T-helper 2 cell treated with Interferon-gamma antibody and Interleukin-4, amounts not matched to agents 5 μg/mL and 100 μg/mL, for 36 hours (primary cell): ENCODE measurements at regions not wholly inside any gene's neighbourhood (a gene's known extent, or its start where the extent isn't known, plus 50 kb on each side); places are given as distances from the start of the nearest gene placed in this dataset.
"Not testable (repeated sequence)": the region's sequence is repeated elsewhere in the genome, so short reads cannot be mapped to it uniquely, and the experiment has no call there.

Experiments
- DNase-seq: peaks from one replicate; pipeline ENCODE4 v3.0.0; 2021; ENCODE audit warnings: low spot score
- H3K27ac Mint-ChIP-seq: one replicate; pipeline ENCODE4 v1.8.0; 2021; ENCODE audit warnings: mild to moderate bottlenecking, mixed read lengths
- H3K27me3 Mint-ChIP-seq: one replicate; pipeline ENCODE4 v1.8.0; 2021; ENCODE audit warnings: low read depth, mixed read lengths
- H3K36me3 Mint-ChIP-seq: one replicate; pipeline ENCODE4 v1.8.0; 2021; ENCODE audit warnings: low read depth, mixed read lengths
- H3K4me1 Mint-ChIP-seq: one replicate; pipeline ENCODE4 v1.8.0; 2021; ENCODE audit warnings: low read depth, mixed read lengths
- H3K4me3 Mint-ChIP-seq: one replicate; pipeline ENCODE4 v1.8.0; 2022; ENCODE audit warnings: mild to moderate bottlenecking, moderate library complexity, mixed read lengths
- H3K9me3 Mint-ChIP-seq: one replicate; pipeline ENCODE4 v1.8.0; 2021; ENCODE audit warnings: mixed read lengths

DNA sequence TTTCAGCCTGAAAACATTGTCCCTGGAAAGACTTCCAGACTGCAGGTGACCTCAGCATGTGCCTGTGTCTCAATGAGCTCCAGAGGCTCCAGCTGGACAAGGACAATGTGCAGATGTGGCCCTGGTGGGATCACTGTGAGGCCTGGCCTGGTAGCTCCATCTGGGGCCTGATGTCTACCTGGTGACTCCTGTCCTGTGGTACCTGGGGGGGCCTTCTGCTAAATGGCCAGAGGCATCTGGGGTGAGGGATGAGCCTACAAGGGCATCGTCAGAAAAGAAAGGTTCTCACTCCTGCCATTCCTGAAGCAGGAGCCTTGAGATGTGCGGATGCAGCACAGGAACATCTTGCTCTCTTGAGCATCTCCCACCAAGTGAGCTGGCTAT, 1494.0 kb upstream of the TPTE start:
- not testable (repeated sequence) for H3K27ac Mint-ChIP-seq, H3K36me3 Mint-ChIP-seq, H3K27me3 Mint-ChIP-seq, DNase-seq, H3K9me3 Mint-ChIP-seq, H3K4me1 Mint-ChIP-seq, H3K4me3 Mint-ChIP-seq

DNA sequence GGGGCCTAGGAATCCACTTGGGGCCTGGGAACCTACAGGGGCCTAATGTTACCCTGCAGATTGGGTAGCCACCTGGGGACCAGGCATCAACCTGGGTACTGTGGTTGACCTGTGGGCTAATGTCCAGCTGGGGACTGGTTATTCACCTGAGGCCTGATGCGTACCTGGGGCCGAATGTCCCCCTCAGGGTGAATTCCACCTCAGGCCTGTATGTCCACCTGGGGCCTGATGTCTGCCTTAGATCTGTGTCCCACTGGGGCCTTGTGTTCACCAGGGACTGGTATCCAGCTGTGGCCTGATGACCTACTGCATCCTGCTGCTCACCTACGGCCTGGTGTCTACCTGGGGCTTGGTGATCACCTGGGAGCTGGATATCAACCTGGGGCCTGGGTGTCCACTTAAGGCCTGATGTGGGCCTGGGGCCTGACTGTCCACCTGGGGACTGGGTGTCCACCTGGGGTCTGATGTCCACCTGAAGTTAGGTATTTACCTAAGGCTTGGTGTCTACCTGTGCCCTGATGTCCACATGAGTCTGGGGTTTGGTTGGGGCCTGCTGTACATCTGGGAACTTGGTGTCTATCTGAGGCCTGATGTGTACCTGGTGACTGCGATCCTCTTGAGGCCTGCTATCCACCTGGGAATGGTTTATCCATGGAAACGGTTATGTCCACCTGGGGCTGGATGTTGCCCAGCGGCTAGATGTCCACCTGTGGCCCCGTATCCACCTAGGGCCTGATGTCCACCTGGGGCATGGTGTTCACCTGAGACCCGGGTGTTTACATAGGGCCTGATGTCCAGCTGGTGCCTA, 1492.6 kb upstream of the TPTE start:
- not testable (repeated sequence) for H3K4me1 Mint-ChIP-seq, H3K4me3 Mint-ChIP-seq, H3K36me3 Mint-ChIP-seq, H3K9me3 Mint-ChIP-seq, H3K27ac Mint-ChIP-seq, H3K27me3 Mint-ChIP-seq, DNase-seq

DNA sequence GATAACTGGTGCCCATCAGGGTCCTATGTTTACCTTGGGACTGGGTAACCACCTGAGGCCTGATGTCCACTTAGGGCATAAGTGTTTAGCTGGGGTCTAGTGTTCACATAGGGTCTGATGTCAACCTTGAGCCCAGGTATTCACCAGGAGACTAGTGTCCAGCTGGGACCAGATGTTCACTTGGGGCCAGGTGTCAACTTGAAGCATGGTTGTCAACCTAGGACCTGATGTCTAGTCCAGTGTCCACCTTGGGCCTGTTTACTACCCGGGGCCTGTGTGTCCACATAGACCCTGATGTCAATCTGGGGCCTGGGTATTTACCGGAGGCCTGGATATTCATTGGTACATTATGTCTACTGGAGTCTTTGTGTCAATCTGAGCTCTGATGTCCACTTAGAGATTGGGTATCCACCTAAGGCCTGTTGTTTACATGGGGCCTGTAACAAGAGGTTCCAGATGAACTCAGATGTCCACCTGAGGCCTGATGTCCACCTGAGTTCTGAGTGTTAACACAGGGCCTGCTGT, 1491.2 kb upstream of the TPTE start:
- not testable (repeated sequence) for H3K4me3 Mint-ChIP-seq

DNA sequence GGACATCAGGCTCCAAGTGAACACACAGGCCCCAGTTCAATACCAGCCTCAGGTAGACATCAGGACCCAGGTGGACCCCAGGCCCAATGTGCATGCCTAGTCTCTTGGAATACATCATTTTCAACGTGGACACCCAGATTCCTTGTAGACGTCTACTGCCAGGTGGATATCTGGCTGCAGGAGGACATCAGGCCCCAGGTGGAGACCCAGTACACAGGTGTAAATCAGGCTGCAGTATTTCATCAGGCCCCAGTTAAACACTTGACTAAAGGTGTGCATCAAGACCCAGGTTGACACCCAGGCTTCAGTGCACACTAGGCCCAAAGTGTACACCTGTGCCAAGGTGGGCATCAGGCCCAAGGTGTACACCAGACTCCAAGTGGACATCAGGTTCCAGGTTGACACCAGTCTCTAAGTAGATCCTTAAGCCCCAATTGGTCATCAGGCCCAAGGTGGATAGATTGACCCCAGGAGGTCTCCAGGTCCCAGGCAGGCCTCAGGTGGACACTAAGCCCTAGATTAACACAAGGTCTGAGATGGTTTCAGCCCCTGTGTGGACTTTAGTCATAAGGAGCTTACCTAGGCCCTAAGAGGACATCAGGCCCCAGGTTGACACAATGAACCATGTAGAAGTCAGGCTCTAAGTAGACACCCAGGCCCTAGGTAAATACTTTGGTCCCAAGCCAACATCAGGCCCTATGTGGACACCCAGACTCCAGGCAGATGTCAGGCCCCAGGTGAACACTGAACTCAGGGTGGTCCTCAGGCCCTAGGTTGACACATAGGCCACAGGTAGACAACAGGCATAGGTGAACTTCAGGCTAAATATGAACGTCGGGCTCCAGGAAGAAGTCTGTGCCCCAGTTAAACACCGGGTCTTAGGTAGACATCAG, 1489.7 kb upstream of the TPTE start:
- H3K4me3 Mint-ChIP-seq, H3K4me1 Mint-ChIP-seq, H3K36me3 Mint-ChIP-seq, DNase-seq, H3K27ac Mint-ChIP-seq, H3K9me3 Mint-ChIP-seq, H3K27me3 Mint-ChIP-seq: not testable (repeated sequence)

More for the DNA sequence above, 1491.2 kb upstream of the TPTE start:
- H3K27ac Mint-ChIP-seq, H3K9me3 Mint-ChIP-seq, H3K27me3 Mint-ChIP-seq, DNase-seq, H3K36me3 Mint-ChIP-seq, H3K4me1 Mint-ChIP-seq: not testable (repeated sequence)

DNA sequence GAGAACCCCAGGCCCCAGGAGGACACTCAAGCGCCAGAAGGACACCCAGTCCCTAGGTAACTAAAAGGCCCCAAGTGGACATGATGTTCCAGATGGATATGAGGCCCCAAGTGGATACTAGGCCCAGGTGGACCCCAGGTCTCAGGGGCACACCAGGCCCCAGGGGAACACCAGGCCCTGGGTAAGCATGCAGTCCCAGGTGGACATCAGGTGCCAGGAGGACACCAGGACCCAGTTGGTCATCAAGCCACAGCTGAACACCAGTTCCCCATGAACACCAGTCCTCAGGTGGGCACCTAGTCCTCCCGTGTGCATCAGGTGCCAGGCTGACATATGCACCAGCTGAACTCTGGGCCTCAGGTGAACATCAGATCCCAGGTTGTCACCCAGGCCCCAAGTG, 1488.8 kb upstream of the TPTE start:
- H3K27ac Mint-ChIP-seq, H3K9me3 Mint-ChIP-seq, DNase-seq, H3K4me1 Mint-ChIP-seq, H3K4me3 Mint-ChIP-seq, H3K36me3 Mint-ChIP-seq, H3K27me3 Mint-ChIP-seq: not testable (repeated sequence)

DNA sequence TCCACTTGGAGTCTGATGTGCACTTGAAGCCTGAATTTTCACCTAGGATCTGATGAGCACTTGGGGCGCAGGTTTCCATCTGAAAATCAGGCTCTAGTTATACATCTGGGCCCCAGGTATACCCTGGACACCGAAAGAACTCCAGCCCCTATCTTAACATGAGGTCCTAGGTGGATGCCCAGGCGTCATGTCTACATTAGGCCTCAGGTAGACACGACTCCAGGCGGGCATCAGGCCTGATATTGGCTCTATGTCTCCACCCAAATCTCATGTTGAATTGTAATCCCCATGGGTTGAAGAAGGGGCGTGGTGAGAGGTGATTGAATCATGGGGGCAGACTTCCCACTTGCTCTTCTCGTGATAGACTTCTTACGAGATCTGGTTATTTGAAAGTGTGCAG, 1488.1 kb upstream of the TPTE start:
- H3K27ac Mint-ChIP-seq, H3K9me3 Mint-ChIP-seq, H3K4me3 Mint-ChIP-seq, H3K36me3 Mint-ChIP-seq, H3K4me1 Mint-ChIP-seq, DNase-seq, H3K27me3 Mint-ChIP-seq: not testable (repeated sequence)

DNA sequence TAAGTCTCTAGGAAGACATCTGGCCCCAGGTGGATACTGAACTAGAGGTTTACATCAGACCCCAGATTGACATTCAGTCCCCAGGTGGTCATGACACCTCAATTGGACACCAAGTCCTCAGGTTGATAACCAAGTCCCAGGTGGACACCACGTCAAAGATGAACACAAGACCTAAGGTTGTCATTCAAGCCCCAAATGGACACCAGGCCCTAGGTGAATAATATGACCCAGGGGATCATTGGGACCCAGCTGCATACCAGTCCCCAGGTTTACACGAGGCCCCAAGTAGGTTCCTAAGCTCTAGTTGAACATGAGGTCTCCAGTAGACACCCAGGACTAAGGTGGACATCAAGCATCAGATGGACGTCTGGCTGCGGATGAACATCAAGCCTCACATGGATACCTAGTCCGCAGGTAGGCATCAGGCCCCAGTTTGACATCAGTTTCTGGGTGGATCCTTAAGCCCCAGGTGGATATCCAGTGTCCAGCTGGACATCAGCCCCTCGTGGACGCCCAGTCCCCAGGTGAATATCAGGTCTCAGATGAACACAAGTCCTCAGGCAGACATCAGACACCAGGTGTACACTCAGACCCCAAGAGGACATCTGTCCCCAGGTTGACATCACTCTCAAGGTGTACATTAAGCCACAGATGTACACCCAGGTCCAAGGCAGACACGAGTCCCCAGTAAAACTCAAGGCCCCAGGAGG, 1486.7 kb upstream of the TPTE start:
- not testable (repeated sequence) for H3K9me3 Mint-ChIP-seq, H3K27ac Mint-ChIP-seq, DNase-seq, H3K27me3 Mint-ChIP-seq, H3K4me3 Mint-ChIP-seq, H3K36me3 Mint-ChIP-seq, H3K4me1 Mint-ChIP-seq

DNA sequence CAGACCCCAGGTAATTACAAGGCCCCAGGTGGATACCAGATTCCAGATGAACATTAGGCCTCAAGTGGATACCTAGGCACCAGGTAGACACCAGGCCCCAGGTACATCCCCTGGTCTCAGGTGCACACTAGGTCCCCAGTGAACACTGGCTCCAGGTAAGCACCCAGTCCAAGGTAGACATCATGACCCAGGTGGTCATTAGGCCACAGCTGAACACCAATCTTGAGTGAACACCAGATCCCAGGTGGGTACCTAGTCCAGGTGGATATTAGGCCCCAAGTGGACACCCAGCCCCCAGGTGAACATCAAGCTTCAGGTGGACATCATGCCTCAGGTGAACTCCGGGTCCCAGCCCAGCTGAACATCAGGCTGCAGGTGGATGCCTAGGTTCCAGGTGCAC, 1486.2 kb upstream of the TPTE start:
- not testable (repeated sequence) for H3K27ac Mint-ChIP-seq, H3K4me3 Mint-ChIP-seq, DNase-seq, H3K36me3 Mint-ChIP-seq, H3K9me3 Mint-ChIP-seq, H3K4me1 Mint-ChIP-seq, H3K27me3 Mint-ChIP-seq

DNA sequence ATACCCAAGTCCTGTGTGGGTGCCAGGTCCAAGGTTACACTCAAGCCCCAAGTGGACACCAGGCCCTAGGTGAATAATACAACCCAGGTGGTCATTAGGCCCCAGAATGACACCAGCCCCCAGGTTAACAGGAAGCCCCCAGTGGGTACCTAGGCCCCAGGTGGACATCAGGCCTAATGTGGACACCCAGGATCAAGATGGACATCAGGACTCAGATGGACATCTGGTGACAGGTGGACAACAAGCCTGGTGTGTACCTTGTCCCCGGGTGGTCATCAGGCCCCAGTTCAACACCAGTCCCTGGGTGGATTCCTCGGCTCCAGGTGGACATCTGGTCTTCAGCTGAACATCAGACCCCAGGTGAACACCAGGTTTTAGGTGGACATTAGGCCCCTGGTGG, 1485.4 kb upstream of the TPTE start:
- not testable (repeated sequence) for H3K9me3 Mint-ChIP-seq, H3K27me3 Mint-ChIP-seq, H3K36me3 Mint-ChIP-seq, H3K4me3 Mint-ChIP-seq, DNase-seq, H3K4me1 Mint-ChIP-seq, H3K27ac Mint-ChIP-seq

DNA sequence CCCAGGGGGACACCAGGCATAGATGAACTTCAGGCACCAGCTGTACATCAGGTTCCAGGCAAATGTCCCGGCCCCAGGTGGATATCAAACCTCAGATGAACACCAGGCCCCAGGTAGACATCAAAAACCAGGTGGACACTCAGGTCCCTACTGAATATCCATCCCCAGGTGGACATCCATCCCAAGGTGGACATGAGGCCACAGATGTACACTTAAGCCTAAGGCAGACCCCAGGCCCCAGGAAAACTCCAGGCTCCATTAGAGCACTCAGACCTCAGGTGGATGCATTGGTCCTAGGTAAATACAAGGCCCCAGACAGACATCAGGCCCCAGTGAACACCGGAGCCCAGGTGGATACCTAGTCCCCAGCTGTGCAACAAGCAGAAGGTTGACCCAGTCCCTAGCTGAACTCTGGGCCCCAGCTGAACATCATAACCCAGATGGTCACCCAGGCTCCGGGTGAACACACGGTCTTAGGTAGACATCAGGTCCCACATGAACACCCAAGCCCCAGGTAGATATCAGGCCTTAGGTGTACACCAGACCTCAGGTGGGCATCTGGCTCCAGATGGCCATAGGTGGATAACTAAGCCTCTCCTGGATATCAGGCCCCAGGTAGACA, 1484.3 kb upstream of the TPTE start:
- H3K4me3 Mint-ChIP-seq, DNase-seq: not testable (repeated sequence)

DNA sequence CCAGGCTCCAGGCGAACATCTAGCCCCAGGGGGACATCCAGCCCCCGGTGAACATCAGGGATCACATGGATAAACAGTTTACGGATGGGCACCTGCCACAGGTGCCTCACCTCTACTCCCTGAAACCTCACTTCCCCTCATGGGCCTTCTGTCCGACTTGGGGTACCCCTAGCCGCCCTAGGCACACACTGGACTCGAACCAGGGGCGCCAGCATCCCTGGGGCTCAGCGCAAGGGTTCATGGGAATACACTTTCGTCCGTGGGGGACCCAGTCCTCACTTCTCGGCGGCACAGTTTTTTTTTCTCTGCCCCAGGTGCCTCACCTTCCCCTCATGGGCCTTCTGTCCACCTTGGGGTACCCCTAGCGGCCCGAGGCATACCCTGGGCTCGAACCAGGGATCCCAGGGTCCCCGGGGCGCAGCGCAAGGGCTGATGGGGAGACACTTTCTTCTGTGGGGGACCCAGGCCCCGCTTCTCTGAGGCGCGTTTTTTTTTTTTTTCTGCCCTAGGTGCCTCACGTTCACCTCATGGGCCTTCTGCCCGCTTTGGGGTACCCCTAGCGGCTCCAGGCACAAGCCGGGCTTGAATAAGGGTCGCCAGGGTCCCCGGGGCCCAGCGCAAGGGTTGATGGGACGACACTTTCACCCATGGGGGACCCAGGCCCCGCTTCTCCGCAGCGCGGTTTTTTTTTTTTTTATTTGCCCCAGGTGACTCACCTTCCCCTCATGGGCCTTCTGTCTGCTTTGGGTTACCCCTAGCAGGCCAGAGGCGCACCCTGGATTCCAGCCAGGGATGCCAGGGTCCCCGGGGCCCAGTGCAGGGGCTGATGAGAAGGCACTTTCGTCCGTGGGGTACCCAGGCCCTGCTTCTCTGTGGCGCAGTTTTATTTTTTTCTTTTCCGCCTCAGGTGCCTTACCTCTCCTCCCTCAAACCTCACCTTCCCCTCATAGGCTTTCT, 1483.5 kb upstream of the TPTE start:
- H3K4me1 Mint-ChIP-seq, DNase-seq, H3K9me3 Mint-ChIP-seq, H3K27ac Mint-ChIP-seq, H3K4me3 Mint-ChIP-seq, H3K27me3 Mint-ChIP-seq, H3K36me3 Mint-ChIP-seq: not testable (repeated sequence)

More for the DNA sequence above, 1484.3 kb upstream of the TPTE start:
- not testable (repeated sequence) for H3K4me1 Mint-ChIP-seq, H3K27me3 Mint-ChIP-seq, H3K27ac Mint-ChIP-seq, H3K9me3 Mint-ChIP-seq, H3K36me3 Mint-ChIP-seq

DNA sequence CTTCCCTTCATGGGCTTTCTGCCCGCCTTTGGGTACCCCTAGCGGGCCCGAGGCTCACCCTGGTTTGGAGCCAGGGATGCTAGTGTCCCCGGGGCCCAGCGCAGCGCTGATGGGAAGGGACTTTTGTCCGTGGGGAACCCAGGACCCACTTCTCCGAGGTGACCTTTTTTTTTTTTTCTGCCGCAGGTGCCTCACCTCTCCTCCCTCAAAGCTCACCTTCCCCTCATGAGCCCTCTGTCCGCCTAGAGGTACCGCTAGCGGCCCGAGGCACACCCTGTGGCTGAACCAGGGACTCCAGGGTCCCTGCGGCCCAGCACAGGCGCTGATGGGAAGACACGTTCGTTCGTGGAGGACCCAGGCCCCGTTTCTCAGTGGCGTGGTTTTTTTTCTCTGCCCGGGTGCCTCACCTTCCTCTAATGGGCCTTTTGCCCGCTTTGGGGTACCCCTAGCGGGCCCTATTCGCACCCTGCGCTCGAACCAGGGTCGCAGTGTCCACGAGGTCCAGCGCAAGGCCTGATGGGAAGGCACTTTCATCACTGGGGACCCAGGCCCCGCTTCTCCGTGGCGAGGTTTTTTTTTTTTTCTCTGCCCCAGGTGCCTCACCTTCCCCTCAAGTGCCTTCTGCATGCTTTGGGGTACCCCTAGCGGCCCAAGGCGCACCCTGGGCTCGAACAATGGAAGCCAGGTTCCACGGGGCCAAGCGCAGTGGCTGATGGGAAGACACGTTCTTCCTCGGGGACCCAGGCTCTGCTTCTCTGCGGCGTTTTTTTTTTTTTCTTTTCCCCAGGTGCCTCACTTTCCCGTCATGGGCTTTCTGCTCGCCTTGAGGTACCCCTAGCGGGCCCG, 1481.6 kb upstream of the TPTE start:
- H3K27ac Mint-ChIP-seq, H3K36me3 Mint-ChIP-seq, H3K4me3 Mint-ChIP-seq, DNase-seq, H3K27me3 Mint-ChIP-seq, H3K9me3 Mint-ChIP-seq, H3K4me1 Mint-ChIP-seq: not testable (repeated sequence)
